ENCODE measurements at regions not wholly inside any gene's neighbourhood (a gene's known extent, or its start where the extent isn't known, plus 50 kb on each side); places are given as distances from the start of the nearest gene placed in this dataset.

- no peak for DNase-seq
These were observed 380.2 kb downstream of the HRH4 start for GRCh38 chr18:24840640-24841039.

- no peak for DNase-seq
These were observed 381.1 kb downstream of the HRH4 start for GRCh38 chr18:24841536-24841935.

- DNase-seq, result no peak
These were observed 382.7 kb downstream of the HRH4 start for GRCh38 chr18:24843123-24843522.

- no peak for DNase-seq
These were observed 385.7 kb downstream of the HRH4 start for GRCh38 chr18:24846138-24846537.

GRCh38 chr18:24850532-24850931 is 390.1 kb downstream of the HRH4 start:
- DNase-seq, result no peak

GRCh38 chr18:24853076-24853475 is 392.6 kb downstream of the HRH4 start:
- DNase-seq, result peak; percentile 20

- no peak for DNase-seq
These were observed 400.7 kb downstream of the HRH4 start for GRCh38 chr18:24860978-24861680.

GRCh38 chr18:24862201-24862816 is 401.9 kb downstream of the HRH4 start:
- DNase-seq, result no peak

- DNase-seq, result no peak
These were observed 407.9 kb downstream of the HRH4 start for GRCh38 chr18:24868311-24868710.

- peak; percentile 35 for DNase-seq
These were observed 408.4 kb downstream of the HRH4 start for GRCh38 chr18:24868760-24869237.

- no peak for DNase-seq
These were observed 408.8 kb downstream of the HRH4 start for GRCh38 chr18:24869285-24869684.

GRCh38 chr18:24875286-24875685 is 414.8 kb downstream of the HRH4 start:
- DNase-seq, result no peak

- no peak for DNase-seq
These were observed 415.3 kb downstream of the HRH4 start for GRCh38 chr18:24875777-24876176.

GRCh38 chr18:24876266-24876665 is 415.8 kb downstream of the HRH4 start:
- no peak for DNase-seq

GRCh38 chr18:24877066-24877465 is 416.6 kb downstream of the HRH4 start:
- DNase-seq, result no peak

- DNase-seq, result no peak
These were observed 417.1 kb downstream of the HRH4 start for GRCh38 chr18:24877546-24877945.

- peak; percentile 62 for DNase-seq
These were observed 417.9 kb downstream of the HRH4 start for GRCh38 chr18:24878289-24878688.

GRCh38 chr18:24885276-24885675 is 424.8 kb downstream of the HRH4 start:
- DNase-seq, result peak; percentile 8

- no peak for DNase-seq
These were observed 434.4 kb downstream of the HRH4 start for GRCh38 chr18:24894880-24895279.

GRCh38 chr18:24897461-24897860 is 437.0 kb downstream of the HRH4 start:
- DNase-seq, result no peak

GRCh38 chr18:24910221-24910620 is 441.7 kb downstream of the ZNF521 start:
- no peak for DNase-seq

GRCh38 chr18:24913507-24914170 is 438.3 kb downstream of the ZNF521 start:
- no peak for DNase-seq

GRCh38 chr18:24914171-24914525 is 437.8 kb downstream of the ZNF521 start:
- no peak for DNase-seq

- DNase-seq, result peak; percentile 11
These were observed 437.3 kb downstream of the ZNF521 start for GRCh38 chr18:24914685-24915084.

Measured in DMS53 (cell line).